IgD-negative memory B cell (primary cell): ENCODE measurements at regions not wholly inside any gene's neighbourhood (a gene's known extent, or its start where the extent isn't known, plus 50 kb on each side); places are given as distances from the start of the nearest gene placed in this dataset.
"Not testable (repeated sequence)": the region's sequence is repeated elsewhere in the genome, so short reads cannot be mapped to it uniquely, and the experiment has no call there.

Experiments
- H3K27ac Mint-ChIP-seq, 3 donors: one replicate each; pipeline ENCODE4 v1.8.0; 2020 to 2022; ENCODE audit warnings: mild to moderate bottlenecking in 3 of 3, mixed read lengths in 3 of 3, moderate library complexity in 1 of 3
- H3K27me3 Mint-ChIP-seq: one replicate; pipeline ENCODE4 v1.8.0; 2021; ENCODE audit warnings: mixed read lengths
- H3K36me3 Mint-ChIP-seq: one replicate; pipeline ENCODE4 v1.8.0; 2020; ENCODE audit warnings: mild to moderate bottlenecking, mixed read lengths
- H3K4me1 Mint-ChIP-seq, 3 donors: one replicate each; pipeline ENCODE4 v1.8.0; 2020 to 2022; ENCODE audit warnings: mixed read lengths in 3 of 3, mild to moderate bottlenecking in 1 of 3
- H3K4me3 Mint-ChIP-seq, 4 donors: one replicate each; pipeline ENCODE4 v1.8.0; 2020 to 2022; ENCODE audit warnings: mild to moderate bottlenecking in 4 of 4, mixed read lengths in 4 of 4, moderate library complexity in 3 of 4
- H3K9me3 Mint-ChIP-seq, 3 donors: one replicate each; pipeline ENCODE4 v1.8.0; 2020 to 2021; ENCODE audit warnings: mixed read lengths in 3 of 3, mild to moderate bottlenecking in 1 of 3

GRCh38 chr11:3523567-3523966, 118.2 kb downstream of the ART5 start:
- H3K36me3 Mint-ChIP-seq, H3K4me1 Mint-ChIP-seq, H3K4me3 Mint-ChIP-seq, H3K27me3 Mint-ChIP-seq, H3K27ac Mint-ChIP-seq: not testable (repeated sequence)
- peaks cover 3 to 19% (median 8%) of the 10 kb centered on the region in 3 donors for H3K9me3 Mint-ChIP-seq

GRCh38 chr11:3520905-3521304, 120.9 kb downstream of the ART5 start:
- H3K36me3 Mint-ChIP-seq, result not testable (repeated sequence)

GRCh38 chr11:3519841-3520240, 122.0 kb downstream of the ART5 start:
- H3K36me3 Mint-ChIP-seq, H3K4me3 Mint-ChIP-seq, H3K27me3 Mint-ChIP-seq, H3K27ac Mint-ChIP-seq, H3K4me1 Mint-ChIP-seq: not testable (repeated sequence)
- peaks cover 3 to 19% (median 8%) of the 10 kb centered on the region in 3 donors for H3K9me3 Mint-ChIP-seq

More at GRCh38 chr11:3520905-3521304, 120.9 kb downstream of the ART5 start:
- not testable (repeated sequence) for H3K27me3 Mint-ChIP-seq, H3K4me3 Mint-ChIP-seq, H3K4me1 Mint-ChIP-seq
- peak overlapping the region in 1 of 3 donors; percentile 77 for H3K27ac Mint-ChIP-seq
- peaks cover 3 to 19% (median 8%) of the 10 kb centered on the region in 3 donors for H3K9me3 Mint-ChIP-seq

GRCh38 chr11:3516934-3517567, 124.7 kb downstream of the ART5 start:
- H3K4me3 Mint-ChIP-seq, H3K27ac Mint-ChIP-seq, H3K4me1 Mint-ChIP-seq, H3K36me3 Mint-ChIP-seq: not testable (repeated sequence)
- Mint-ChIP-seq H3K9me3 (peaks cover 3 to 19% (median 3%) of the 10 kb centered on the region in 3 donors), H3K27me3 (peaks cover 15% of the 10 kb centered on the region)

GRCh38 chr11:3516345-3516933, 125.4 kb downstream of the ART5 start:
- H3K36me3 Mint-ChIP-seq, H3K4me3 Mint-ChIP-seq, H3K4me1 Mint-ChIP-seq, H3K27ac Mint-ChIP-seq: not testable (repeated sequence)
- peaks cover 3 to 19% (median 3%) of the 10 kb centered on the region in 3 donors for H3K9me3 Mint-ChIP-seq
- peaks cover 15% of the 10 kb centered on the region for H3K27me3 Mint-ChIP-seq

- not testable (repeated sequence) for H3K36me3 Mint-ChIP-seq, H3K27ac Mint-ChIP-seq, H3K9me3 Mint-ChIP-seq, H3K4me3 Mint-ChIP-seq, H3K4me1 Mint-ChIP-seq
- peaks cover 15% of the 10 kb centered on the region for H3K27me3 Mint-ChIP-seq
These were observed 127.0 kb downstream of the ART5 start for GRCh38 chr11:3514635-3515424.

GRCh38 chr11:3513311-3513710, 128.5 kb downstream of the ART5 start:
- not testable (repeated sequence) for H3K4me3 Mint-ChIP-seq, H3K36me3 Mint-ChIP-seq, H3K27ac Mint-ChIP-seq, H3K4me1 Mint-ChIP-seq, H3K9me3 Mint-ChIP-seq
- H3K27me3 Mint-ChIP-seq, result peaks cover 13% of the 10 kb centered on the region

- not testable (repeated sequence) for H3K4me1 Mint-ChIP-seq, H3K9me3 Mint-ChIP-seq, H3K4me3 Mint-ChIP-seq, H3K36me3 Mint-ChIP-seq
- Mint-ChIP-seq H3K27me3 (peaks cover 13% of the 10 kb centered on the region), H3K27ac (peak overlapping the region in 1 of 3 donors; percentile 39)
These were observed 129.0 kb downstream of the ART5 start for GRCh38 chr11:3512751-3513150.

GRCh38 chr11:3512133-3512703, 129.6 kb downstream of the ART5 start:
- not testable (repeated sequence) for H3K36me3 Mint-ChIP-seq, H3K9me3 Mint-ChIP-seq, H3K4me1 Mint-ChIP-seq, H3K4me3 Mint-ChIP-seq
- H3K27me3 Mint-ChIP-seq, result peaks cover 13% of the 10 kb centered on the region
- peak overlapping the region in 1 of 3 donors; percentile 39 for H3K27ac Mint-ChIP-seq

GRCh38 chr11:3511416-3512132, 130.2 kb downstream of the ART5 start:
- H3K9me3 Mint-ChIP-seq, H3K4me1 Mint-ChIP-seq, H3K4me3 Mint-ChIP-seq, H3K27ac Mint-ChIP-seq, H3K36me3 Mint-ChIP-seq: not testable (repeated sequence)
- peaks cover 11% of the 10 kb centered on the region for H3K27me3 Mint-ChIP-seq

- H3K9me3 Mint-ChIP-seq, H3K4me3 Mint-ChIP-seq, H3K36me3 Mint-ChIP-seq, H3K27ac Mint-ChIP-seq, H3K4me1 Mint-ChIP-seq: not testable (repeated sequence)
- peaks cover 11% of the 10 kb centered on the region for H3K27me3 Mint-ChIP-seq
These were observed 130.6 kb upstream of the ZNF195 start for GRCh38 chr11:3509563-3509962.

GRCh38 chr11:3499198-3499597, 120.3 kb upstream of the ZNF195 start:
- not testable (repeated sequence) for H3K4me1 Mint-ChIP-seq, H3K36me3 Mint-ChIP-seq, H3K27me3 Mint-ChIP-seq, H3K27ac Mint-ChIP-seq, H3K4me3 Mint-ChIP-seq, H3K9me3 Mint-ChIP-seq

- H3K27me3 Mint-ChIP-seq, H3K4me3 Mint-ChIP-seq, H3K9me3 Mint-ChIP-seq, H3K4me1 Mint-ChIP-seq, H3K27ac Mint-ChIP-seq, H3K36me3 Mint-ChIP-seq: not testable (repeated sequence)
These were observed 119.4 kb upstream of the ZNF195 start for GRCh38 chr11:3498356-3498755.

GRCh38 chr11:3493152-3493551, 114.2 kb upstream of the ZNF195 start:
- H3K4me3 Mint-ChIP-seq, H3K27ac Mint-ChIP-seq, H3K36me3 Mint-ChIP-seq, H3K27me3 Mint-ChIP-seq, H3K4me1 Mint-ChIP-seq, H3K9me3 Mint-ChIP-seq: not testable (repeated sequence)

GRCh38 chr11:3488003-3488402, 109.1 kb upstream of the ZNF195 start:
- not testable (repeated sequence) for H3K27me3 Mint-ChIP-seq, H3K36me3 Mint-ChIP-seq, H3K27ac Mint-ChIP-seq, H3K9me3 Mint-ChIP-seq, H3K4me1 Mint-ChIP-seq, H3K4me3 Mint-ChIP-seq
